ENCODE measurements at regions not wholly inside any gene's neighbourhood (a gene's known extent, or its start where the extent isn't known, plus 50 kb on each side); places are given as distances from the start of the nearest gene placed in this dataset.

- Histone ChIP-seq H3K27ac (no peak overlapping the region), H3K4me3 (no peak overlapping the region)
- no peak for DNase-seq (ENCODE audit: low spot score)
- no peak for TF ChIP-seq CTCF (IDR thresholded peaks at IDR 0.05)
These were observed 258.1 kb upstream of the MDFIC2 start for GRCh38 chr3:70570584-70570983.

GRCh38 chr3:70568626-70569025 is 256.2 kb upstream of the MDFIC2 start:
- Histone ChIP-seq H3K4me3 (no peak overlapping the region), H3K27ac (no peak overlapping the region)
- no peak for DNase-seq (ENCODE audit: low spot score)
- no peak for TF ChIP-seq CTCF (IDR thresholded peaks at IDR 0.05)

- no peak overlapping the region for H3K4me3 ChIP-seq
- H3K27ac ChIP-seq = no peak overlapping the region
- DNase-seq (ENCODE audit: low spot score) = no peak
- no peak for TF ChIP-seq CTCF (IDR thresholded peaks at IDR 0.05)
These were observed 253.4 kb upstream of the MDFIC2 start for GRCh38 chr3:70565861-70566260.

GRCh38 chr3:70564552-70564951 is 252.1 kb upstream of the MDFIC2 start:
- TF ChIP-seq CTCF (IDR thresholded peaks at IDR 0.05) = no peak
- H3K4me3 ChIP-seq = no peak overlapping the region

GRCh38 chr3:70561796-70562195 is 249.4 kb upstream of the MDFIC2 start:
- H3K27ac ChIP-seq = no peak overlapping the region
- DNase-seq (ENCODE audit: low spot score) = no peak
- no peak for TF ChIP-seq CTCF (IDR thresholded peaks at IDR 0.05)
- no peak overlapping the region for H3K4me3 ChIP-seq

More at GRCh38 chr3:70564552-70564951, 252.1 kb upstream of the MDFIC2 start:
- no peak overlapping the region for H3K27ac ChIP-seq
- DNase-seq (ENCODE audit: low spot score) = no peak

- DNase-seq (ENCODE audit: low spot score) = no peak
- H3K27ac ChIP-seq = no peak overlapping the region
These were observed 246.5 kb upstream of the MDFIC2 start for GRCh38 chr3:70558956-70559355.

More at GRCh38 chr3:70558956-70559355, 246.5 kb upstream of the MDFIC2 start:
- H3K4me3 ChIP-seq = no peak overlapping the region
- TF ChIP-seq CTCF (IDR thresholded peaks at IDR 0.05) = no peak
